ENCODE measurements at regions not wholly inside any gene's neighbourhood (a gene's known extent, or its start where the extent isn't known, plus 50 kb on each side); places are given as distances from the start of the nearest gene placed in this dataset.

- H3K9me2 ChIP-seq (replicated peaks; ENCODE audit: control insufficient read depth, low read length): no peaks in the 10 kb centered on the region
- TF ChIP-seq EZH2phosphoT487 (IDR thresholded peaks at IDR 0.05; ENCODE audit: borderline replicate concordance, low read length) (no peak), CTCF (IDR thresholded peaks at IDR 0.05; ENCODE audit: low read depth, low read length, poor library complexity, severe bottlenecking) (no peak)
- no peak overlapping the region for H3K27ac ChIP-seq (ENCODE audit: low read depth, low read length)
- H3K9me3 ChIP-seq (ENCODE audit: control insufficient read depth, insufficient read depth, low read length): no peaks in the 10 kb centered on the region
- no peak overlapping the region for H3K4me3 ChIP-seq (ENCODE audit: low read length)
- H3K79me2 ChIP-seq (ENCODE audit: control insufficient read depth, low read length): no peaks in the 10 kb centered on the region
- no peaks in the 10 kb centered on the region for H3K27me3 ChIP-seq (ENCODE audit: control insufficient read depth, low read length)
- H3K4me2 ChIP-seq (ENCODE audit: low read length): no peak overlapping the region
- H3F3A ChIP-seq (ENCODE audit: control insufficient read depth, insufficient read depth): no peaks in the 10 kb centered on the region
- H3K4me1 ChIP-seq (ENCODE audit: control insufficient read depth, low read length): no peaks in the 10 kb centered on the region
- no peaks in the 10 kb centered on the region for H3K36me3 ChIP-seq (ENCODE audit: control insufficient read depth, low read length)
- no peaks in the 10 kb centered on the region for H4K20me1 ChIP-seq (ENCODE audit: control insufficient read depth, insufficient read depth, low read depth, low read length)
These were observed 354.5 kb upstream of the FTMT start for GRCh38 chr5:121497176-121497575.

DNA sequence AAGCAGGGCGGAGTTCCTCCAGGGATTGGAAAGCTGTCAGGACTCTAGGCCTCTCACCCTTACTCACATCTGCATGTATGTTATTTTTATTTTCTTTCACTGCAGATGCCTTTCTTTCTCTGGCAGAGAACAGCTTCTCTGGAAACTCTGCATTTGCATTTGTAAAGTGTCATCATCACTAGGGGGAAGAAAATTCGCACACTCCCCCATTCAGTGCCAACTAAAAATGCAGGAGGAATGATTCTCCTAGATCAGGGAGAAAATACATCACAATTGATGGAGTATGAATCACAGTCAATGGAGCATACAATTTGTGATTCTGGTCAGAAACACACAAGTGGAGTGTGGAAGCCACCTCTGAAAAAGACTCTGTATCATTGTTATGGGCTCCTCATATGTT is 351.4 kb upstream of the FTMT start:
- H3K36me3 ChIP-seq (ENCODE audit: control insufficient read depth, low read length): no peaks in the 10 kb centered on the region
- H3K79me2 ChIP-seq (ENCODE audit: control insufficient read depth, low read length): no peaks in the 10 kb centered on the region
- H3F3A ChIP-seq (ENCODE audit: control insufficient read depth, insufficient read depth): no peaks in the 10 kb centered on the region
- H3K27me3 ChIP-seq (ENCODE audit: control insufficient read depth, low read length): no peaks in the 10 kb centered on the region
- no peak overlapping the region for H3K4me2 ChIP-seq (ENCODE audit: low read length)
- no peaks in the 10 kb centered on the region for H4K20me1 ChIP-seq (ENCODE audit: control insufficient read depth, insufficient read depth, low read depth, low read length)
- no peaks in the 10 kb centered on the region for H3K9me2 ChIP-seq (replicated peaks; ENCODE audit: control insufficient read depth, low read length)
- no peak overlapping the region for H3K27ac ChIP-seq (ENCODE audit: low read depth, low read length)
- no peaks in the 10 kb centered on the region for H3K9me3 ChIP-seq (ENCODE audit: control insufficient read depth, insufficient read depth, low read length)
- TF ChIP-seq CTCF (IDR thresholded peaks at IDR 0.05; ENCODE audit: low read depth, low read length, poor library complexity, severe bottlenecking) (no peak), EZH2phosphoT487 (IDR thresholded peaks at IDR 0.05; ENCODE audit: borderline replicate concordance, low read length) (no peak)
- no peak overlapping the region for H3K4me3 ChIP-seq (ENCODE audit: low read length)
- no peaks in the 10 kb centered on the region for H3K4me1 ChIP-seq (ENCODE audit: control insufficient read depth, low read length)

DNA sequence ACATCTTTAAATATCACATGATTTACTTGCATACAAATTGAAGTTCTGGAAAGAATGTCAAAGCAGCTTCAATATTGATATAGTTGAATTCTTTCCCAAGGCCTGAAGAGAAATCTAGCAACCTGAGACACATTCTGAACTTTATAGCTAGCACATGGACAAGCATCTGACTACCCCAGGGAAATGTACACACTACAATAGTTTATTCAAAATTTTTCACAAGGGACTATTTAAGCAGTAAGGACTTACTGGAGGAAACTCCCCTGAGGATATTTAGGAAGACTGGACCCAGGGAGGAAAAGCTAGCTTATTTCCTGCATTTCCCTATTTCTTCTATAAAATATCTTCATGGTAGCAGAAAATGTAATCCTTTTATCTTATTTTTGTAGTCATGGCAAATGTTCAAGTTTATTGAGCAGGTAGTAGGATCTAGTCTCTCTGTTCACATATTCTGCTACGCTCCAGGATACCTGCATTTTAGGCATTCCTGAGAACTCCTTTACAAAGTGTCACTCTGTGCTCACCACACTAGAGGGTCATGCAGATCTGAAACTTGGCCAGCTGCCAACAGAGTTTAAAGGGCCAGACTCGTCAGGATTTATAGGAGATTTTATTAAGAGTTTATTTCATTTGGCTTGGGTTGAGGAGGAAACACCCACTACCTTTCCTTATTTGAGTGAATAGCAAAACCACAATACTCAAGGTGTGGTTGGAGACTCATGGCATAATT is 348.4 kb upstream of the FTMT start:
- TF ChIP-seq CTCF (IDR thresholded peaks at IDR 0.05; ENCODE audit: low read depth, low read length, poor library complexity, severe bottlenecking): no peak
- TF ChIP-seq EZH2phosphoT487 (IDR thresholded peaks at IDR 0.05; ENCODE audit: borderline replicate concordance, low read length): no peak
- H3K4me2 ChIP-seq (ENCODE audit: low read length): no peak overlapping the region
- H3K27ac ChIP-seq (ENCODE audit: low read depth, low read length): no peak overlapping the region

More for the DNA sequence above, 348.4 kb upstream of the FTMT start:
- Histone ChIP-seq H3K9me3 (ENCODE audit: control insufficient read depth, insufficient read depth, low read length) (no peaks in the 10 kb centered on the region), H4K20me1 (ENCODE audit: control insufficient read depth, insufficient read depth, low read depth, low read length) (no peaks in the 10 kb centered on the region), H3K9me2 (replicated peaks; ENCODE audit: control insufficient read depth, low read length) (no peaks in the 10 kb centered on the region), H3K36me3 (ENCODE audit: control insufficient read depth, low read length) (no peaks in the 10 kb centered on the region), H3K4me3 (ENCODE audit: low read length) (no peak overlapping the region), H3K27me3 (ENCODE audit: control insufficient read depth, low read length) (no peaks in the 10 kb centered on the region), H3F3A (ENCODE audit: control insufficient read depth, insufficient read depth) (no peaks in the 10 kb centered on the region), H3K79me2 (ENCODE audit: control insufficient read depth, low read length) (no peaks in the 10 kb centered on the region), H3K4me1 (ENCODE audit: control insufficient read depth, low read length) (no peaks in the 10 kb centered on the region)
